CD14-positive monocyte (primary cell): ENCODE measurements at regions not wholly inside any gene's neighbourhood (a gene's known extent, or its start where the extent isn't known, plus 50 kb on each side); places are given as distances from the start of the nearest gene placed in this dataset.

ENCODE experiments used
- DNase-seq, 3 donors: peaks; one replicate each; pipeline ENCODE4 v3.0.0-alpha.2; 2011 to 2022
- H2AFZ ChIP-seq: 2 replicates; pipeline ENCODE4 v1.6.0; 2012; ENCODE audit warnings: mild to moderate bottlenecking, low read depth, low read length, inconsistent platforms; ENCODE audit not compliant: insufficient read depth, poor library complexity, severe bottlenecking
- H3K27ac ChIP-seq, 2 donors: 1 replicate in 1 of 2; 2 replicates in 1 of 2; pipeline ENCODE4 v1.5.1; 2012 to 2013; ENCODE audit warnings: low read length in 2 of 2, control low read depth in 1 of 2, inconsistent platforms in 1 of 2, low read depth in 1 of 2, mild to moderate bottlenecking in 1 of 2
- H3K27me3 ChIP-seq, 2 donors: one replicate each; pipeline versions ENCODE4 v1.6.0 to v1.6.1; 2011 to 2013; ENCODE audit warnings: low read length in 2 of 2; ENCODE audit not compliant: control insufficient read depth in 2 of 2, insufficient read depth in 2 of 2
- H3K36me3 ChIP-seq, 2 donors: replicated peaks in 1 of 2; 1 replicate in 1 of 2; 2 replicates in 1 of 2; pipeline versions ENCODE4 v1.5.1 to v1.6.1; 2012 to 2013; ENCODE audit warnings: low read length in 2 of 2, control low read depth in 1 of 2, inconsistent platforms in 1 of 2, mild to moderate bottlenecking in 1 of 2; ENCODE audit not compliant: insufficient read depth in 2 of 2, control insufficient read depth in 1 of 2
- H3K4me1 ChIP-seq, 2 donors: 1 replicate in 1 of 2; 2 replicates in 1 of 2; pipeline versions ENCODE4 v1.5.1 to v1.6.1; 2012 to 2013; ENCODE audit warnings: low read length in 2 of 2, control low read depth in 1 of 2, inconsistent platforms in 1 of 2, mild to moderate bottlenecking in 1 of 2, moderate library complexity in 1 of 2; ENCODE audit not compliant: insufficient read depth in 2 of 2, control insufficient read depth in 1 of 2
- H3K4me2 ChIP-seq: replicated peaks from 2 replicates; pipeline ENCODE3; 2012; ENCODE audit warnings: low read length, moderate library complexity, mild to moderate bottlenecking; ENCODE audit not compliant: poor library complexity, severe bottlenecking; ENCODE audit errors: extremely low read depth
- H3K4me3 ChIP-seq, 3 experiments: fragments of 200-600 bp in 1 of 3; sonication (generic) in 1 of 3; replicated peaks in 1 of 3; 1 replicate in 2 of 3; 2 replicates in 1 of 3; pipeline ENCODE4 v1.5.1; 2011 to 2013; ENCODE audit warnings: low read length in 3 of 3, mild to moderate bottlenecking in 3 of 3, control low read depth in 2 of 3, low read depth in 2 of 3, inconsistent platforms in 1 of 3, moderate library complexity in 1 of 3
- H3K79me2 ChIP-seq: 2 replicates; pipeline ENCODE4 v1.6.0; 2012; ENCODE audit warnings: mild to moderate bottlenecking, control low read depth, inconsistent platforms, low read length, moderate library complexity; ENCODE audit not compliant: insufficient read depth
- H3K9ac ChIP-seq: 2 replicates; pipeline ENCODE4 v1.6.0; 2017; ENCODE audit warnings: low read length, mild to moderate bottlenecking; ENCODE audit not compliant: insufficient read depth, poor library complexity, severe bottlenecking
- H3K9me3 ChIP-seq, 2 donors: replicated peaks in 1 of 2; 1 replicate in 1 of 2; 2 replicates in 1 of 2; pipeline versions ENCODE4 v1.5.1 to v1.6.1; 2012 to 2013; ENCODE audit warnings: low read length in 2 of 2, control low read depth in 1 of 2; ENCODE audit not compliant: control insufficient read depth in 1 of 2, insufficient read depth in 1 of 2
- H4K20me1 ChIP-seq: 2 replicates; pipeline ENCODE4 v1.6.0; 2012; ENCODE audit warnings: mild to moderate bottlenecking, low read length, control low read depth, moderate library complexity; ENCODE audit not compliant: insufficient read depth
- H3K27ac Mint-ChIP-seq, 7 donors: one replicate each; pipeline ENCODE4 v1.8.0; 2020; ENCODE audit warnings: mild to moderate bottlenecking in 7 of 7, mixed read lengths in 7 of 7, moderate library complexity in 6 of 7, inconsistent platforms in 2 of 7
- H3K27me3 Mint-ChIP-seq, 3 donors: one replicate each; pipeline ENCODE4 v1.8.0; 2021 to 2022; ENCODE audit warnings: low read depth in 3 of 3, mild to moderate bottlenecking in 3 of 3, mixed read lengths in 3 of 3, moderate library complexity in 3 of 3, inconsistent platforms in 1 of 3
- H3K36me3 Mint-ChIP-seq, 2 donors: one replicate each; pipeline ENCODE4 v1.8.0; 2020; ENCODE audit warnings: mixed read lengths in 2 of 2, inconsistent platforms in 1 of 2, mild to moderate bottlenecking in 1 of 2
- H3K4me1 Mint-ChIP-seq: one replicate; pipeline ENCODE4 v1.8.0; 2020; ENCODE audit warnings: mild to moderate bottlenecking, mixed read lengths
- H3K4me3 Mint-ChIP-seq, 2 donors: one replicate each; pipeline ENCODE4 v1.8.0; 2020; ENCODE audit warnings: mild to moderate bottlenecking in 2 of 2, mixed read lengths in 2 of 2, moderate library complexity in 1 of 2
- H3K9me3 Mint-ChIP-seq, 7 donors: one replicate each; pipeline ENCODE4 v1.8.0; 2020 to 2022; ENCODE audit warnings: mixed read lengths in 7 of 7, mild to moderate bottlenecking in 6 of 7, moderate library complexity in 6 of 7, inconsistent platforms in 2 of 7
- CTCF ChIP-seq: fragments of 200-600 bp; IDR thresholded peaks from one replicate; pipeline ENCODE4 v1.8.0; 2022; ENCODE audit warnings: antibody characterized with exemption, mild to moderate bottlenecking
- WGBS: methylation state at CpG from one replicate; pipeline ENCODE4 v1.1.5; 2013; ENCODE audit warnings: missing lambda C conversion rate; ENCODE audit not compliant: insufficient coverage; 5-methylcytosine and 5-hydroxymethylcytosine counted together
- intact Hi-C, 2 donors: fragments of 100-400 bp; cut with micrococcal nuclease; formaldehyde crosslinking; loops; one replicate each; pipeline versions ENCODE4 v1.15.0 to v1.15.1; 2023

GRCh38 chr2:23246992-23247683, 137.8 kb upstream of the KLHL29 start:
- no peak for TF ChIP-seq CTCF
- peaks cover 0 to 4% (median 1%) of the 10 kb centered on the region in 3 donors for H3K27me3 Mint-ChIP-seq
- H3K4me3 Mint-ChIP-seq, result no peak overlapping the region
- Histone ChIP-seq H3K9ac (no peak overlapping the region), H3K27me3 (no peaks in the 10 kb centered on the region), H4K20me1 (no peaks in the 10 kb centered on the region), H3K79me2 (no peaks in the 10 kb centered on the region), H3K36me3 (no peaks in the 10 kb centered on the region), H3K4me1 (no peaks in the 10 kb centered on the region), H3K27ac (no peak overlapping the region), H3K4me3 (no peak overlapping the region), H2AFZ (no peak overlapping the region), H3K4me2 (no peak overlapping the region), H3K9me3 (peaks cover 0 to 4% of the 10 kb centered on the region in 2 donors)
- WGBS, result 65% methylated on average over 2 of the region's 4 CpGs
- H3K9me3 Mint-ChIP-seq, result peaks cover 0 to 12% (median 3%) of the 10 kb centered on the region in 7 donors
- DNase-seq, result no peak
- H3K36me3 Mint-ChIP-seq, result no peaks in the 10 kb centered on the region
- intact Hi-C loops, result no loop called here
- no peak overlapping the region for H3K27ac Mint-ChIP-seq
- H3K4me1 Mint-ChIP-seq, result no peaks in the 10 kb centered on the region

- H3K36me3 Mint-ChIP-seq, result no peaks in the 10 kb centered on the region
- Histone ChIP-seq H4K20me1 (no peaks in the 10 kb centered on the region), H3K79me2 (no peaks in the 10 kb centered on the region)
Observed at GRCh38 chr2:23248667-23249066, 136.3 kb upstream of the KLHL29 start.

More at GRCh38 chr2:23248667-23249066, 136.3 kb upstream of the KLHL29 start:
- Mint-ChIP-seq H3K27ac (no peak overlapping the region), H3K27me3 (peaks cover 0 to 4% (median 0%) of the 10 kb centered on the region in 3 donors), H3K9me3 (peaks cover 0 to 8% (median 3%) of the 10 kb centered on the region in 7 donors), H3K4me1 (no peaks in the 10 kb centered on the region), H3K4me3 (no peak overlapping the region)
- DNase-seq, result no peak
- intact Hi-C loops, result no loop called here
- no peak overlapping the region for H2AFZ ChIP-seq
- no peak overlapping the region for H3K4me2 ChIP-seq
- no peak overlapping the region for H3K27ac ChIP-seq
- no CpG with 5 or more reads among the region's 1 CpG for WGBS
- no peak overlapping the region for H3K4me3 ChIP-seq
- no peaks in the 10 kb centered on the region for H3K4me1 ChIP-seq
- H3K9me3 ChIP-seq, result no peaks in the 10 kb centered on the region
- H3K36me3 ChIP-seq, result no peaks in the 10 kb centered on the region
- no peak for TF ChIP-seq CTCF
- H3K27me3 ChIP-seq, result no peaks in the 10 kb centered on the region
- no peak overlapping the region for H3K9ac ChIP-seq
